ENCODE measurements at regions not wholly inside any gene's neighbourhood (a gene's known extent, or its start where the extent isn't known, plus 50 kb on each side); places are given as distances from the start of the nearest gene placed in this dataset.

DNA sequence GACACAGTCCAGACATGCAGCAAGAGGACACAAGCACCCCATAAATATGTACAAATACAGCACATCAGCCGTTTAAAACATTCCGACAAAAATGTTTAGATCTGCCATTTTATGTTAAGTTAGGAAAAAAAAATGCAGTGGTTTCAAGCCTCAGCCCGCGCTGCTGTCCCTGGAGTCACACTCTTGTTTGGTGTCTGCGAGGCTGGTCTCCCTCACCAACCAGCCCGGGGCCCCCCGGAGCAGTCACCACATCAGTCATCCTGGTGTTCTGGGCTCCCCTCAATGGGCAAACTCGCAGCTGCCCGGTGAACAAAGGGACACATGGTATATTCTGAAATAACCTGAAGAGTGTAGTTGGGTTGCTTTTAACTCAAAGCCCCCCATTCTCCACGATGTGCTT lies 1022.2 kb downstream of the BRD1 start:
- no peak for DNase-seq

GRCh38 chr22:48804811-48805301 lies 1022.8 kb downstream of the BRD1 start:
- no peak for DNase-seq

DNA sequence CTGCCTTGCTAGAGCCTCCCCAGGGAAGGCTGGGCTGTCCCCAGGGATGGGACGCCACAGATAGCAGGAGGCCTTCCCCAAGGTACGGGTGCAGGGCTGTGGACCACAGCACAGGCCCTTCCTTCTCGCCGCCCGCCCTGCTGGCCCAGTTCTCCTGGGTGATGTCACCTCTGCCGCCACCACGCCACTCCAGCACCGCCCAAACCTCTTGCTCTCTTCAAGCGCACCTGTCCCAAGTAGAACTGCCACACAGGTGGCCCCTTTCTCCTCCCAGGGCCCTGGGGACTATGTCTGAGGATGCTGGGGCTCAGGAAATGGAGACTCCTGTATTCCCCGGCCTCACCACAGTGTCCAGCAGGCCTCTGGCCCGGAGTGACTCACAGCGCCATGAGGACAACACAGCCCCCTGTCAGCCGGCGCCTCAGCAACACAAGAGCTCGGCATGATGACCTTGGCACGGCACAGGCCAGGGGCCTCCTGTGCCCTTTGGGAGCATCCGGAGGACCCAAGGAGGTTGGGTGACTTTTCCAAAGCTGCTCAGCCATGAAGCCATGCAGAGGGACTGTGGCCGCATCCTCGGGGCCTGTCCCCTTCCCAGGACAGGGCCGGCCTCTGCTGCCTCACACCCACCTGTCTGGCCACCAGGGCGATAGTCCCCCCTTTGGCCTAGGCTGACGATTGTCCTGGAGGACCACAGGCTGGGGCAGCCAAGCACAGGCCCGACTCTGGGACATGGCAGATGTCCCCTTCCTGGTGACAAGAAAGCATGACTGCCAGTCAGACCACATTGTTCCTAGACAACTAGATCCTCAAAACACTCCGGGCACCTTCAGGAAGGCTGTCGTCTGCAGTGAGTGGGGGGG lies 1023.5 kb downstream of the BRD1 start:
- no peak for DNase-seq

DNA sequence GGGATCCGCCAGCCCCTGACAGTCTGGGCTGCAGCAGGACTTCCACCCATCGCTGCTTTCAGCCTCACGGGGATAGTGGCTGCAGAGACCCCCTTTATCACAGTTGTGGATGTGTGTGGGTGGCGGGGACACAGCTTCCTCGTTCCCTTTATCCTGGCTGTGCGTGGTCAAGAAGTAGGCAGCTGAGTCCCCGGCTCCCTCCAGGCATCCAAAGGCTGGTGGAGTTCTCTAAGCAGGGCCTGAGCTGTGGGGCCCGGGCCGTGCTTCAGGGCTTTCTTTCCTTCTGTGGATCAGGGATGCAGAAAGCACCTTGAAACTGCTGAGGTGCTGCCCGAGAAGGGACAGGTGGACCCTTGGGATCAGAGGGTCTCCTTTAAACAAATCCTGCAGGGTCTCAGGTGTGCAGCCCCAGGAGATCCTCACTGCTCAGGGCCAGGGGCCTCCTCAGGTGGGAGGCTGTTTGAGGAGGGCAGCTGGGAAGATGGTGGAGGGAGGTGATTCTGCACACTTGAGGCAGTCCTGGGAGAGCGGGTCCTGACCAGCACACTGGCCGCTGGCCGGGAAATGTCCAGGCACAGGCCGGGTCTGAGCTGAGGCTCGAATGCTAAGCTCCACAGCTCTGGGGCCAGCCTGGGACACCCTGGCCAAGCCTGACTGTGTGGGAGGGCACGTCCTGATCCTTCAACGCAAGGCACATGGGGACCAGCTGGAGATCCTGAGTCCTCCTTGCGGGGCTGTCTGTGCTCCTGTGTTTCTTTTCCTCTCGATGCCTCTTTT lies 1024.3 kb downstream of the BRD1 start:
- DNase-seq: no peak

GRCh38 chr22:48802576-48802975 lies 1025.1 kb downstream of the BRD1 start:
- DNase-seq: no peak

GRCh38 chr22:48800886-48801607 lies 1026.6 kb downstream of the BRD1 start:
- no peak for DNase-seq

DNA sequence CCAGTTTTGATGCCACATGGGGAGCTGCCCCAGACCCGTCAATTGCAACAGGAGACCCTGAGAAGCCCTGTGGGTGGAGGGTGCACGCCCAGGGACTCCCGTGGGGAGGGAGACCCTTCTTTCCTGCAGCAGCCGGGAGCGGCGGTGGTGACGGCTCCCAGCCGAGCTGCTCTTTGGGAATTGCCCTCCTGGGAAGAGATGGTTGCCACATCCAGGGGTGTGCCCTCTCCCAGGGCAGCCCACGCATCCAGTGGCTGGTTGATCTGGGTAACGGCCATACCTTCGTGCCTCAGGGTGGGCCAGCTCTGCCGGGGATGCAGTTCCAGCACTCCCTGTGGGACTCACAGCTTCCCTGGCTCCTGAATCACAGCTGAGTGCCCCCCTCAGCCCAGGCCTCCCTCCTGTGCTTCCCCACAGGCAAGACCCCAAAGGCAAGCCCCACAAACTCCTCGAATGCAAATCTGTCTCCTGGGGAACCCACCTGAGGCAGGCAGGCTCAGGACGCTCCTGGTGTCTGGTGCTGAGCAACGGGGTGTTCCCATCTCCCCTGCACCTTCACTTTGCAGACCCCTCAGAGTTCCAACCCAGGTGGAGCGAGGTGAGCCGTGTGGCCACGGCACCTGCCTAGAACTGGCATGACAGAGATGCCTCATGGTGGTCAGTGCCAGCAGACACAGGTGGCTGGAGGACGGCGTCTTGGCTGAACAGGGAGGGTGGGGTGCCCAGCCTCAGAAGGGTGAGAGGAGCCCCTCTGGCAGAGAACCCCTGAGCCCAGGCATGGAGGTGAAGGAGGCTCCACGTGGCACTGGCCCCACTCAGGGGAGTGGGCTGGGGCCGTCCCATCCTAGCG lies 1027.4 kb downstream of the BRD1 start:
- no peak for DNase-seq

GRCh38 chr22:48799227-48799970 lies 1028.3 kb downstream of the BRD1 start:
- DNase-seq: no peak

DNA sequence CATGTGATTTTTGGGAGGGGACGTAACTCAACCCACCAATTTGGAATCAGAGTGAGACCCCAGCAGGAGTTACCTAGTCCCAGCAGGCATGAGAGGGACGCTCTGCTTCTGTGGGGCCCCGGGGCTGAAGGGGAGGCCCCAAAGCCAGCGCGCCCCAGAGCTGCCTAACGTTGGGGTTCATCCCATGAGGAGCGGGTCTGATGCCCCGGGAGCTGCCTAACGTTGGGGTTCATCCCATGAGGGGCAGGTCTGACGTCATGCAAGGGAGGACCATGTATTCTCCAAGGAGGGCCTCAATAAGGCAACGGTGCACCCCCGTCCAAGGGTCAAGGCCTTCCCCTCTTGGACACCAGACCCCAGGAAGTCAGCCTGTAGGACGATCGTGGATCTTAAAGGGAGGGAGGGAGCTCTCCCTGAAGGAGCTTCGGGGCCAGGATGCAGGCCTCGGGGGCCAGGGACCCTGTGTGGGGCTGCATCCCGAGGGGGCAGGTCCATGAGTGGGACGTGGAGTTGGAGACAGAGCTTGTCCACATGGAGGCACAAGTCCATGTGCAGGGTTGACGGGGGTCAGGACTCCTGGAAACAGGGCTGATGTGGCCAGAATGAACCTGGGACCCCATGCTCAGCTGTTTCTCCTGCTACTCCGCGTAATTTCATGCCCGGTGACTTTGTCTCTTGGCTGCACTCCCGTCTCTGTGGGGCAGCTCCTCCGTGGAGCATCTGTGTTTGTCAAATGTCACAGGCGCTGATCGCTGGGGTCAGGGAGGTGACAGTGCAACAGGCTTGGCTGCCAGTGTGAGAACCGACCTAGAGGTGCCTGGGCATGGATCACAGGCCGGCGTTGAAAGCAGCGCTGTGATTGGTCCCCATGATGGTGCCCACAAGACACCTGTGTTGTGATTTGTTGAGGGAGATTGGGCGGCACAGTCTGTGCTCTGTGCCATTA lies 1029.1 kb downstream of the BRD1 start:
- DNase-seq: no peak

DNA sequence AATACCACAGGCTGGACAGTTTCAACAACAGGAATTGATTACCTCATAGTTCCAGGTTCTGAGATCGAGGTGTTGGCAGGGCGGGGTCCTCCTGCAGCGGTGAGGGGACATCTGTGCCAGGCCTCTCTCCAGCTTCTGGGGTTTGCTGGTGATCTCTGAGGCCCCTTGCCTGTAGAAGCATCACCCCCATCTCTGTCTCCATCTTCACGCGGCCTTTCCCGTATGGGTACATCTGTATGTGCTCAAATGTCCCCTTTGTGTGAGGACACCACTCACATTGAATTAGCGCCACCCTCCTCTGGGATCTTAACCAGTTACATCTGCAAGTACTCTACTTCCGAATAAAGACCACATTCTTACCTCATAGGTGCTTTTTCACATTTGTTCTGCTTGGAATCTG lies 1029.9 kb downstream of the BRD1 start:
- no peak for DNase-seq

GRCh38 chr22:48796310-48797015 lies 1031.2 kb downstream of the BRD1 start:
- no peak for DNase-seq

DNA sequence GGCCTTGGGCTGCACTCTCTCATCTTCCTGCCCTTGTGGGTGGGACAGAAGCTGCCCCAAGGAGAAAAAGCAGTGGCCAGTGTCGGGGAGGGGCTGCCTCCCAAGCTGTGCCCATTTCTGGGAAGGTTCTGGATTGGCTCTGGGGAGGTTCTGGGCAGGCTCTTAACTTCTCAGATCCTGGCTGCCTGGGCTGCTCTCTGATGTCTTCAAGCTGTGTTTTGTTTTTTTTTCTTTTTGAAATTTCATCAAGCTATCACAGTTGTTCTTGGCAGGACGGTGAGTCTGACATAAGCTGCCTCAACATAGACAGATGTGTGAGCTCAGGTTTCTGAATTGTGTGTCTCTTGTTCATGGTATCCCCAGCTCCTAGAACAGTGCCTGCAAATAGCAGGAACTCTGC lies 1032.0 kb downstream of the BRD1 start:
- DNase-seq: no peak

DNA sequence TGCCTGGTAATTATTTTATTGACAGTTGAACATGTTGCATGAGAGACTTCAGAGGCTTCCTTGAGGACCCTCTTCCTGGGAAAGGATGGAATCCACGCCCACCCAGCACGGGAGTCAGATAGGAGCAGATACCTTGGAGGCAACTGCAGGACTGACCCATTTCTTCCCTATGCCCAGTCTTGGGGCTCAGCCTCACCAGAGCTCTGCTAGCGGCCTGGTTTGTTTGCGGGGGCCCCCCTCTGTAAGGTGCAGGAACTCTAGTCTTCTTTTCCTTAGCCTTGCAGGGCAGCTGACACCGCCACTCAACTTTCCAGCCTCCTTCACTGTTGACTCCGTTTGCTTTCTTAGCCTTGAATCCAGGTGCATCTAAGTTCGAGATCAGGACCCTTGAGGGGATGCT lies 1032.8 kb downstream of the BRD1 start:
- DNase-seq: no peak

DNA sequence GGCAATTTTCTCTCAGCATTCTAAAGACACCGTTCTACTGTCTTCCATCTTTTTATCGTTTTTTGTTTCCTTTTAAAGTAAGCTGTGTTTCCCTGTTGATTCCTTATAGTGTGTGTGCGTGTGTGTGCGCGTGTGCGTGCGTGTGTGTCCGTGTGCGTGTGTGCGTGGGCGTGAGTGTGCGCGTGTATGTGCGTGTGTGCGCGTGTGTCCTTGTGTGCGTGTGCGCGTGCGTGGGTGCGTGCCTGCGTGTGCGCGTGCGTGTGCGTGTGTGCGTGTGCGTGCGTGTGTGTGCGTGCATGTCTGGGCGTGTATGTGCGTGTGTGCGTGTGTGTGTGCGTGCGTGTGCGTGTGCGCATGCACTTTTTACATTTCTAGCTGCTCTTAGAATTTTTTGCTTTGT lies 1033.7 kb downstream of the BRD1 start:
- DNase-seq: no peak

GRCh38 chr22:48786679-48786996 lies 1041.0 kb downstream of the BRD1 start:
- no peak for DNase-seq

DNA sequence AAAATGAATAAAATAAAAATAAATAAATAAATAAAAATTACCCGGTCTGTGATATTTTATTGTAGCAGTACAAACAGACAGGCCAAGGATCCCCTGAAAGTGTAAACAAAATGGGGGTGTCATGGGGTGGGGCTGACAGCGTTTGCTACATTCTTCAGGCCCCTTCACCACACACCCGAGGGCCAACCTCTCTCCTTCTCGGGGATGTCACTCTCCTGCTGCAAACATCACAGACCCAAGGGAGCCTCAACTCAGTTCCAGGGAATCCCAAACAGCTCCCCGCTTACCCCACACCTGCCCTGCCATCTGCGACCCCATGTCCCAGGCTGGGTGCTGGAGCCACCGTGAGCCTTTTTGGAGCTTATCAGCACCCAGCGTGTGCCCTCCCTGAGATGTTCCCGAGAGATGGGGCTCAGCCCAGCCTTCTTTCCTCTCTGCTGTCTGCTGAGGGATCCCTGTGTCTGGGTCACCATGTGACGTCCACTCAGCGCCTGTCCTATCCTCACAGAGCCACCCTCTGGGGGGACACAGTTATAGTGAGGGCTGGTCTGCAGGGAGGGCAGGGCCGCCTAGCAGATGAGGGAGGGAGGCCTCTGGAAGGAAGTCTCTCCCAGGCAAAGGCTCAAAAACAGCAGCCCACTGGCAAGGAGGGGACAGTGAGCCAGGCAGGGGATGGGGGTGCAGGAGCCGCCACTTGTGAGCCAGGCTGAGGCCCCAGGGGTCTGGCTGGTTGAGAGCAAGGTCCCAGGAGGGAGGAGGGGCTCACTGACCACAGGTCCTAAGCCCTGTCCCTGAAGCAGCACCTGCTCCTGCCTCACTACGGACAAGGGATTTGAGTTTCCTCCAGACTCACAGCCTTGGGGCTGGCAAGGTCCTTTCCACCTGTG lies 1041.6 kb downstream of the BRD1 start:
- no peak for DNase-seq

GRCh38 chr22:48784701-48785503 lies 1042.8 kb downstream of the BRD1 start:
- no peak for DNase-seq

DNA sequence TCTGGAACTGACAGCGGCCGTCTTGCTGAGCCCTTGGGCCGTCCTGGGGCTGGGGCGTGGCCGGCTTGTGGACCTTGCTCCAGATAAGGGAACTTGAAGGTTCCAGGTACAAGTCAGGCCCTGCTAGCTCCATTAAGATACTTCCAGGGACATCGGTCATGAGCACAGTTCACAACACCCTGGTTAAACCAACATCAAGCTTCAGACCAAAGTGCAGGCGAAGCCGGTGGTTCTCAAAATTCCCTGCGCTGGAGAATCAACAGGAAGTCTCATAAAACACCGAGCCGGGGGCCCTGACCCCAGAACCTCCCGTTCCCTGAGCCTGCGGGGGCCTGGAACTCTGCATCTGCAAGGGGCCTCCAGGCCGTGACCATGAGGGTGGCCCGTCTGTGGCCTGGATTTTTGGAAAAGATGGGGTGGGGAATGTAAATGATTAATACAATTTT lies 1043.8 kb downstream of the BRD1 start:
- DNase-seq: no peak
